HG02870 (cell line): ENCODE measurements at regions not wholly inside any gene's neighbourhood (a gene's known extent, or its start where the extent isn't known, plus 50 kb on each side); places are given as distances from the start of the nearest gene placed in this dataset.
"Not testable (repeated sequence)": the region's sequence is repeated elsewhere in the genome, so short reads cannot be mapped to it uniquely, and the experiment has no call there.

ENCODE experiments used
- ATAC-seq: cut with Tn5 transposase; IDR thresholded peaks from one replicate; pipeline ENCODE4 v1.9.1; 2021; ENCODE audit warnings: mild to moderate bottlenecking, moderate library complexity; ENCODE audit not compliant: unreplicated experiment

- no peak for ATAC-seq
These were observed 170.4 kb upstream of the THSD7A start for GRCh38 chr7:12002428-12002827.

GRCh38 chr7:12004581-12004980, 172.6 kb upstream of the THSD7A start:
- no peak for ATAC-seq

GRCh38 chr7:12007576-12007975, 175.6 kb upstream of the THSD7A start:
- no peak for ATAC-seq

GRCh38 chr7:12013983-12014382, 182.0 kb upstream of the THSD7A start:
- no peak for ATAC-seq

- no peak for ATAC-seq
These were observed 184.4 kb upstream of the THSD7A start for GRCh38 chr7:12016439-12016838.

- no peak for ATAC-seq
These were observed 185.0 kb upstream of the THSD7A start for GRCh38 chr7:12017046-12017445.

- ATAC-seq = not testable (repeated sequence)
These were observed 189.1 kb upstream of the TMEM106B start for GRCh38 chr7:12022011-12022410.

GRCh38 chr7:12025246-12025645, 185.8 kb upstream of the TMEM106B start:
- no peak for ATAC-seq

GRCh38 chr7:12028508-12028907, 182.6 kb upstream of the TMEM106B start:
- no peak for ATAC-seq

GRCh38 chr7:12030116-12030515, 181.0 kb upstream of the TMEM106B start:
- no peak for ATAC-seq

GRCh38 chr7:12031186-12031585, 179.9 kb upstream of the TMEM106B start:
- no peak for ATAC-seq

GRCh38 chr7:12031638-12032037, 179.5 kb upstream of the TMEM106B start:
- no peak for ATAC-seq

GRCh38 chr7:12032146-12032545, 178.9 kb upstream of the TMEM106B start:
- no peak for ATAC-seq

- ATAC-seq = not testable (repeated sequence)
These were observed 167.6 kb upstream of the TMEM106B start for GRCh38 chr7:12043457-12043856.

- no peak for ATAC-seq
These were observed 158.9 kb upstream of the TMEM106B start for GRCh38 chr7:12052211-12052610.

- ATAC-seq = no peak
These were observed 157.5 kb upstream of the TMEM106B start for GRCh38 chr7:12053561-12053960.

GRCh38 chr7:12054830-12055229, 156.3 kb upstream of the TMEM106B start:
- ATAC-seq = no peak

GRCh38 chr7:12056381-12056780, 154.7 kb upstream of the TMEM106B start:
- no peak for ATAC-seq

- no peak for ATAC-seq
These were observed 154.1 kb upstream of the TMEM106B start for GRCh38 chr7:12056977-12057376.

GRCh38 chr7:12062062-12062461, 149.0 kb upstream of the TMEM106B start:
- ATAC-seq = no peak

GRCh38 chr7:12064586-12065127, 146.4 kb upstream of the TMEM106B start:
- no peak for ATAC-seq

- ATAC-seq = no peak
These were observed 145.1 kb upstream of the TMEM106B start for GRCh38 chr7:12066004-12066403.

GRCh38 chr7:12066521-12066920, 144.6 kb upstream of the TMEM106B start:
- ATAC-seq = no peak
